GM21786 (cell line): ENCODE measurements at regions not wholly inside any gene's neighbourhood (a gene's known extent, or its start where the extent isn't known, plus 50 kb on each side); places are given as distances from the start of the nearest gene placed in this dataset.
"Not testable (repeated sequence)": the region's sequence is repeated elsewhere in the genome, so short reads cannot be mapped to it uniquely, and the experiment has no call there.

Experiments
- ATAC-seq: cut with Tn5 transposase; IDR thresholded peaks from one replicate; pipeline ENCODE4 v1.9.1; 2021; ENCODE audit not compliant: unreplicated experiment

- ATAC-seq, result no peak
These were observed 321.7 kb downstream of the SEC16B start for GRCh38 chr1:177648138-177648537.

GRCh38 chr1:177646757-177647730, 322.8 kb downstream of the SEC16B start:
- ATAC-seq, result peak; percentile 35

GRCh38 chr1:177645491-177646190, 324.2 kb downstream of the SEC16B start:
- no peak for ATAC-seq

- ATAC-seq, result no peak
These were observed 329.2 kb downstream of the SEC16B start for GRCh38 chr1:177640687-177641086.

- ATAC-seq, result not testable (repeated sequence)
These were observed 335.7 kb downstream of the SEC16B start for GRCh38 chr1:177634151-177634550.

GRCh38 chr1:177632923-177633615, 336.8 kb downstream of the SEC16B start:
- no peak for ATAC-seq

GRCh38 chr1:177631770-177632169, 338.1 kb downstream of the SEC16B start:
- no peak for ATAC-seq

GRCh38 chr1:177629526-177629925, 340.3 kb downstream of the SEC16B start:
- no peak for ATAC-seq

GRCh38 chr1:177627148-177627910, 342.5 kb downstream of the SEC16B start:
- ATAC-seq, result no peak

- no peak for ATAC-seq
These were observed 349.1 kb downstream of the SEC16B start for GRCh38 chr1:177620636-177621190.

GRCh38 chr1:177615251-177615650, 354.6 kb downstream of the SEC16B start:
- no peak for ATAC-seq

- no peak for ATAC-seq
These were observed 358.5 kb downstream of the SEC16B start for GRCh38 chr1:177611402-177611801.

- ATAC-seq, result no peak
These were observed 359.9 kb downstream of the SEC16B start for GRCh38 chr1:177609953-177610352.

GRCh38 chr1:177600936-177601335, 368.9 kb downstream of the SEC16B start:
- no peak for ATAC-seq

- no peak for ATAC-seq
These were observed 369.5 kb downstream of the SEC16B start for GRCh38 chr1:177600321-177600720.

GRCh38 chr1:177597393-177597792, 372.5 kb downstream of the SEC16B start:
- ATAC-seq, result no peak

GRCh38 chr1:177596485-177596884, 373.4 kb downstream of the SEC16B start:
- no peak for ATAC-seq

- no peak for ATAC-seq
These were observed 376.8 kb downstream of the SEC16B start for GRCh38 chr1:177593105-177593504.

- ATAC-seq, result no peak
These were observed 377.2 kb downstream of the SEC16B start for GRCh38 chr1:177592624-177593023.

- no peak for ATAC-seq
These were observed 378.7 kb downstream of the SEC16B start for GRCh38 chr1:177591155-177591554.
